H9 (cell line): ENCODE measurements at regions not wholly inside any gene's neighbourhood (a gene's known extent, or its start where the extent isn't known, plus 50 kb on each side); places are given as distances from the start of the nearest gene placed in this dataset.

Experiments
- DNase-seq: peaks from one replicate; pipeline ENCODE4 v3.0.0-alpha.2; 2017
- H2AFZ ChIP-seq: one replicate; pipeline ENCODE4 v1.6.1; 2013; ENCODE audit warnings: mild to moderate bottlenecking, low read length, control low read depth, moderate library complexity
- H2AK5ac ChIP-seq: 2 replicates; pipeline ENCODE4 v1.6.1; 2013; ENCODE audit warnings: low read length, control low read depth, mixed read lengths; ENCODE audit not compliant: insufficient read length
- H2BK120ac ChIP-seq: one replicate; pipeline ENCODE4 v1.6.1; 2013; ENCODE audit warnings: low read depth, mild to moderate bottlenecking, low read length, control low read depth, inconsistent platforms; ENCODE audit not compliant: poor library complexity, severe bottlenecking
- H2BK12ac ChIP-seq: 2 replicates; pipeline ENCODE4 v1.6.1; 2013; ENCODE audit warnings: low read length, control low read depth, mixed read lengths, low read depth; ENCODE audit not compliant: insufficient read length
- H2BK15ac ChIP-seq: 2 replicates; pipeline ENCODE4 v1.6.1; 2013; ENCODE audit warnings: low read depth, low read length, control low read depth
- H2BK20ac ChIP-seq: one replicate; pipeline ENCODE4 v1.6.1; 2013; ENCODE audit warnings: low read depth, mild to moderate bottlenecking, low read length, control low read depth, inconsistent platforms; ENCODE audit not compliant: poor library complexity, severe bottlenecking
- H2BK5ac ChIP-seq: 2 replicates; pipeline ENCODE4 v1.6.1; 2013; ENCODE audit warnings: low read length, control low read depth, mixed read lengths; ENCODE audit not compliant: insufficient read length
- H3K14ac ChIP-seq: 2 replicates; pipeline ENCODE4 v1.6.1; 2013; ENCODE audit warnings: low read length, control low read depth; ENCODE audit not compliant: insufficient read depth
- H3K18ac ChIP-seq: 2 replicates; pipeline ENCODE4 v1.6.1; 2013; ENCODE audit warnings: low read depth, mild to moderate bottlenecking, mixed read lengths, low read length, control low read depth; ENCODE audit not compliant: insufficient read length
- H3K23ac ChIP-seq: 2 replicates; pipeline ENCODE4 v1.6.1; 2013; ENCODE audit warnings: low read length, control low read depth, mixed read lengths, low read depth; ENCODE audit not compliant: insufficient read length
- H3K23me2 ChIP-seq: 2 replicates; pipeline ENCODE4 v1.6.1; 2013; ENCODE audit warnings: low read depth, mild to moderate bottlenecking, mixed read lengths, low read length, control low read depth; ENCODE audit not compliant: insufficient read length, poor library complexity, severe bottlenecking
- H3K27ac ChIP-seq: 2 replicates; pipeline ENCODE4 v1.5.1; 2013; ENCODE audit warnings: low read length, control low read depth, mixed read lengths, low read depth; ENCODE audit not compliant: insufficient read length
- H3K27me3 ChIP-seq: 2 replicates; pipeline ENCODE4 v1.6.1; 2013; ENCODE audit warnings: low read length, control low read depth, inconsistent platforms; ENCODE audit not compliant: insufficient read depth
- H3K4ac ChIP-seq: 2 replicates; pipeline ENCODE4 v1.6.1; 2013; ENCODE audit warnings: low read depth, mild to moderate bottlenecking, control low read depth, inconsistent platforms, low read length, moderate library complexity
- H3K4me1 ChIP-seq: 2 replicates; pipeline ENCODE4 v1.6.1; 2013; ENCODE audit warnings: low read length, control low read depth, inconsistent platforms; ENCODE audit not compliant: insufficient read depth
- H3K4me2 ChIP-seq: 2 replicates; pipeline ENCODE4 v1.6.1; 2013; ENCODE audit warnings: low read length, control low read depth, mixed read lengths; ENCODE audit not compliant: insufficient read length, insufficient read depth
- H3K56ac ChIP-seq: 2 replicates; pipeline ENCODE4 v1.6.1; 2013; ENCODE audit warnings: low read depth, mild to moderate bottlenecking, mixed read lengths, low read length, control low read depth; ENCODE audit not compliant: insufficient read length
- H3K79me1 ChIP-seq: 2 replicates; pipeline ENCODE4 v1.6.1; 2013; ENCODE audit warnings: low read depth, mild to moderate bottlenecking, moderate library complexity, low read length, control low read depth, inconsistent platforms; ENCODE audit not compliant: insufficient read depth, poor library complexity, severe bottlenecking
- H3K79me2 ChIP-seq: 2 replicates; pipeline ENCODE4 v1.6.1; 2013; ENCODE audit warnings: low read length, control low read depth, inconsistent platforms; ENCODE audit not compliant: insufficient read depth
- H3K9ac ChIP-seq: 2 replicates; pipeline ENCODE4 v1.6.1; 2013; ENCODE audit warnings: low read length, control low read depth, mixed read lengths; ENCODE audit not compliant: insufficient read length; ENCODE audit errors: extremely low read depth
- H3K9me3 ChIP-seq: one replicate; pipeline ENCODE4 v1.6.1; 2013; ENCODE audit warnings: low read depth, low read length, inconsistent platforms; ENCODE audit not compliant: control insufficient read depth
- H3T11ph ChIP-seq: one replicate; pipeline ENCODE4 v1.6.1; 2013; ENCODE audit warnings: mild to moderate bottlenecking, low read length, control low read depth, inconsistent platforms
- H4K20me1 ChIP-seq: one replicate; pipeline ENCODE4 v1.6.1; 2013; ENCODE audit not compliant: control insufficient read depth, insufficient read length, insufficient read depth
- H4K5ac ChIP-seq: 2 replicates; pipeline ENCODE4 v1.6.1; 2013; ENCODE audit warnings: low read depth, mild to moderate bottlenecking, mixed read lengths, low read length, control low read depth; ENCODE audit not compliant: insufficient read length
- H4K8ac ChIP-seq: replicated peaks from 2 replicates; pipeline ENCODE4 v1.6.1; 2013; ENCODE audit warnings: low read length, control low read depth, mixed read lengths, low read depth; ENCODE audit not compliant: insufficient read length
- H4K91ac ChIP-seq: 2 replicates; pipeline ENCODE4 v1.6.1; 2013; ENCODE audit warnings: low read depth, mild to moderate bottlenecking, moderate library complexity, mixed read lengths, low read length, control low read depth; ENCODE audit not compliant: insufficient read length
- H3K27ac Mint-ChIP-seq, 3 experiments: 2 replicates in 2 of 3; 3 replicates in 1 of 3; pipeline ENCODE4 v1.8.0; 2020 to 2021; ENCODE audit warnings: mixed read lengths in 3 of 3, mild to moderate bottlenecking in 1 of 3, moderate library complexity in 1 of 3
- H3K27me3 Mint-ChIP-seq: 2 replicates; pipeline ENCODE4 v1.8.0; 2021; ENCODE audit warnings: low read depth, mild to moderate bottlenecking, moderate library complexity, mixed read lengths
- H3K36me3 Mint-ChIP-seq, 3 experiments: 2 replicates in 2 of 3; 3 replicates in 1 of 3; pipeline ENCODE4 v1.8.0; 2020 to 2021; ENCODE audit warnings: low read depth in 3 of 3, mixed read lengths in 3 of 3; ENCODE audit not compliant: insufficient read depth in 1 of 3
- H3K4me1 Mint-ChIP-seq, 2 experiments: 2 replicates each; pipeline ENCODE4 v1.8.0; 2020; ENCODE audit warnings: mixed read lengths in 2 of 2
- H3K4me3 Mint-ChIP-seq, 2 experiments: 2 replicates in 1 of 2; 3 replicates in 1 of 2; pipeline ENCODE4 v1.8.0; 2020 to 2021; ENCODE audit warnings: mild to moderate bottlenecking in 2 of 2, mixed read lengths in 2 of 2, moderate library complexity in 1 of 2
- H3K9me3 Mint-ChIP-seq, 2 experiments: 2 replicates in 1 of 2; 3 replicates in 1 of 2; pipeline ENCODE4 v1.8.0; 2020; ENCODE audit warnings: mild to moderate bottlenecking in 2 of 2, mixed read lengths in 2 of 2, moderate library complexity in 1 of 2
- WGBS: extraction: QIAGEN DNeasy Blood & Tissue Kit; methylation state at CpG from one replicate; pipeline ENCODE4 v1.1.7; 2013; ENCODE audit warnings: missing lambda C conversion rate, low lambda C conversion rate, mixed read lengths; ENCODE audit not compliant: insufficient read length; ENCODE audit errors: extremely low coverage; 5-methylcytosine and 5-hydroxymethylcytosine counted together
- TF ChIP-seq, protein P1 (sequence below): fragments of 200-600 bp; sonication (generic); conservative IDR thresholded peaks from 3 replicates; pipeline ENCODE4 v1.8.0; 2021; ENCODE audit warnings: antibody characterized with exemption, mild to moderate bottlenecking

DNA sequence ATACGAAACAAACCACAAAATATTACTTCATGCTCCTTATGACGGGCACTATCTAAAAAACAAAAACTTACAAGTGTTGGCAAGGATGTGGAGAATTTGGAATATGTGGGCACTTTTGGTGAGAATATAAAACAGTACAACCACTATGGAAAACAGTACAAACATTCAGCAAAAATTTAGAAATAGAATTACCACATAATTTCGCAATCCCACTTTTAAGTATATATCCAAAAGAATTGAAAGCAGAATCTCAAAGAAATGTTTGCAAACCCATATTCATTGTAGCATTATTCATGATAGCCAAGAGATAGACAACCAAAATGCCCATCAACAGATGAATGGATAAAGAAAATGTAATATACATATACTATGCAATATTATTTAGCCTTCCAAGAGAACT lies 1173.7 kb upstream of the PRR20A start:
- Histone ChIP-seq H4K5ac (no peak overlapping the region), H2AK5ac (no peak overlapping the region), H3K9me3 (no peaks in the 10 kb centered on the region), H3K18ac (no peak overlapping the region), H4K91ac (no peak overlapping the region), H2BK120ac (no peak overlapping the region), H3T11ph (no peak overlapping the region), H3K27ac (no peak overlapping the region), H2BK5ac (no peak overlapping the region), H3K27me3 (no peaks in the 10 kb centered on the region), H2BK15ac (no peak overlapping the region), H3K4ac (no peak overlapping the region), H3K14ac (no peak overlapping the region), H3K4me2 (no peak overlapping the region), H2BK20ac (no peak overlapping the region), H3K9ac (no peak overlapping the region), H4K8ac (no peak overlapping the region), H3K79me2 (no peaks in the 10 kb centered on the region), H3K23me2 (no peaks in the 10 kb centered on the region), H3K56ac (no peak overlapping the region), H3K23ac (no peak overlapping the region), H2BK12ac (no peak overlapping the region), H4K20me1 (no peaks in the 10 kb centered on the region), H3K4me1 (no peaks in the 10 kb centered on the region), H2AFZ (no peak overlapping the region), H3K79me1 (no peaks in the 10 kb centered on the region)
- DNase-seq = no peak
- Mint-ChIP-seq H3K4me1 (no peaks in the 10 kb centered on the region), H3K27ac (no peak overlapping the region), H3K27me3 (no peaks in the 10 kb centered on the region), H3K9me3 (peaks cover 0 to 10% of the 10 kb centered on the region in 2 experiments; a peak in 3 of 5 replicates), H3K36me3 (peaks cover 0 to 9% (median 0%) of the 10 kb centered on the region in 3 experiments; a peak in 3 of 7 replicates), H3K4me3 (no peak overlapping the region)
- no CpG with 5 or more reads among the region's 3 CpGs for WGBS
- TF ChIP-seq, protein P1, sequence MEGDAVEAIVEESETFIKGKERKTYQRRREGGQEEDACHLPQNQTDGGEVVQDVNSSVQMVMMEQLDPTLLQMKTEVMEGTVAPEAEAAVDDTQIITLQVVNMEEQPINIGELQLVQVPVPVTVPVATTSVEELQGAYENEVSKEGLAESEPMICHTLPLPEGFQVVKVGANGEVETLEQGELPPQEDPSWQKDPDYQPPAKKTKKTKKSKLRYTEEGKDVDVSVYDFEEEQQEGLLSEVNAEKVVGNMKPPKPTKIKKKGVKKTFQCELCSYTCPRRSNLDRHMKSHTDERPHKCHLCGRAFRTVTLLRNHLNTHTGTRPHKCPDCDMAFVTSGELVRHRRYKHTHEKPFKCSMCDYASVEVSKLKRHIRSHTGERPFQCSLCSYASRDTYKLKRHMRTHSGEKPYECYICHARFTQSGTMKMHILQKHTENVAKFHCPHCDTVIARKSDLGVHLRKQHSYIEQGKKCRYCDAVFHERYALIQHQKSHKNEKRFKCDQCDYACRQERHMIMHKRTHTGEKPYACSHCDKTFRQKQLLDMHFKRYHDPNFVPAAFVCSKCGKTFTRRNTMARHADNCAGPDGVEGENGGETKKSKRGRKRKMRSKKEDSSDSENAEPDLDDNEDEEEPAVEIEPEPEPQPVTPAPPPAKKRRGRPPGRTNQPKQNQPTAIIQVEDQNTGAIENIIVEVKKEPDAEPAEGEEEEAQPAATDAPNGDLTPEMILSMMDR = no peak
